H1 (cell line): ENCODE measurements at regions not wholly inside any gene's neighbourhood (a gene's known extent, or its start where the extent isn't known, plus 50 kb on each side); places are given as distances from the start of the nearest gene placed in this dataset.

Experiments used
- CTCF ChIA-PET: fragments of 300-600 bp; sonication (Branson Sonifier 250); formaldehyde crosslinking; loops from one replicate; lab custom pipeline; 2021; ENCODE audit not compliant: partially characterized antibody; lab: Charles Lee
- POLR2A ChIA-PET: fragments of 300-600 bp; sonication (Branson Sonifier 250); formaldehyde crosslinking; loops from one replicate; lab custom pipeline; 2021; ENCODE audit warnings: inconsistent platforms; ENCODE audit not compliant: partially characterized antibody; lab: Charles Lee
- DNase-seq, 2 experiments: peaks; one replicate each; pipeline versions ENCODE4 v3.0.0 to v3.0.0-alpha.2; 2010 to 2022; ENCODE audit warnings: low spot score in 2 of 2, low read depth in 1 of 2, mixed read lengths in 1 of 2
- FAIRE-seq: peaks from 2 replicates; lab custom pipeline; 2011; peaks lifted over from hg19 to GRCh38; lab: Jason Lieb, UNC
- H2AFZ ChIP-seq: 2 replicates; pipeline ENCODE4 v1.8.1; 2012; ENCODE audit warnings: low read length, inconsistent platforms
- H2AK5ac ChIP-seq: 2 replicates; pipeline ENCODE4 v1.6.1; 2013; ENCODE audit warnings: low read depth, low read length
- H2BK120ac ChIP-seq: replicated peaks from 2 replicates; pipeline ENCODE3; 2013; ENCODE audit warnings: low read depth, low read length, inconsistent platforms
- H2BK12ac ChIP-seq: 2 replicates; pipeline ENCODE4 v1.6.1; 2013; ENCODE audit warnings: low read depth, low read length
- H2BK15ac ChIP-seq: 2 replicates; pipeline ENCODE4 v1.6.1; 2013; ENCODE audit warnings: low read length
- H2BK20ac ChIP-seq: 2 replicates; pipeline ENCODE4 v1.6.1; 2013; ENCODE audit warnings: low read length
- H2BK5ac ChIP-seq: 2 replicates; pipeline ENCODE4 v1.6.1; 2013; ENCODE audit warnings: low read depth, low read length
- H3K14ac ChIP-seq: 2 replicates; pipeline ENCODE4 v1.6.1; 2013; ENCODE audit warnings: inconsistent platforms; ENCODE audit not compliant: insufficient read length
- H3K18ac ChIP-seq: 2 replicates; pipeline ENCODE4 v1.6.1; 2013; ENCODE audit warnings: low read length; ENCODE audit errors: extremely low read depth
- H3K23ac ChIP-seq: 2 replicates; pipeline ENCODE4 v1.6.1; 2013; ENCODE audit warnings: inconsistent platforms; ENCODE audit not compliant: insufficient read length
- H3K23me2 ChIP-seq: 2 replicates; pipeline ENCODE4 v1.6.1; 2013; ENCODE audit warnings: low read depth, low read length
- H3K27ac ChIP-seq: 2 replicates; pipeline ENCODE4 v1.6.1; 2011; ENCODE audit warnings: low read depth, low read length, inconsistent platforms
- H3K27me3 ChIP-seq, 4 experiments: replicated peaks in 1 of 4; 1 replicate in 1 of 4; 2 replicates in 3 of 4; pipeline versions ENCODE4 v1.6.1 to v1.8.1; 2011 to 2013; ENCODE audit warnings: low read length in 3 of 4, mild to moderate bottlenecking in 3 of 4, inconsistent platforms in 2 of 4, mixed read lengths in 2 of 4, moderate library complexity in 1 of 4; ENCODE audit not compliant: control insufficient read depth in 3 of 4, insufficient read depth in 3 of 4; ENCODE audit errors: extremely low read depth in 1 of 4
- H3K36me3 ChIP-seq, 4 experiments: 2 replicates each; pipeline versions ENCODE4 v1.6.1 to v1.8.1; 2011 to 2013; ENCODE audit warnings: mild to moderate bottlenecking in 4 of 4, low read length in 3 of 4, moderate library complexity in 2 of 4, control low read depth in 1 of 4, inconsistent platforms in 1 of 4; ENCODE audit not compliant: insufficient read depth in 4 of 4, control insufficient read depth in 2 of 4
- H3K4ac ChIP-seq: replicated peaks from 2 replicates; pipeline ENCODE3; 2013; ENCODE audit warnings: low read length, low read depth, mixed read lengths, inconsistent platforms; ENCODE audit not compliant: insufficient read length
- H3K4me1 ChIP-seq, 4 experiments: replicated peaks in 1 of 4; 1 replicate in 1 of 4; 2 replicates in 3 of 4; pipeline versions ENCODE4 v1.6.1 to v1.8.1; 2011 to 2013; ENCODE audit warnings: low read length in 3 of 4, inconsistent platforms in 2 of 4, mixed read lengths in 1 of 4; ENCODE audit not compliant: insufficient read depth in 4 of 4, control insufficient read depth in 3 of 4
- H3K4me2 ChIP-seq, 2 experiments: 2 replicates each; pipeline versions ENCODE4 v1.6.1 to v1.8.1; 2011 to 2013; ENCODE audit warnings: low read depth in 2 of 2, low read length in 2 of 2, control low read depth in 1 of 2, inconsistent platforms in 1 of 2, mild to moderate bottlenecking in 1 of 2; ENCODE audit not compliant: insufficient read depth in 1 of 2
- H3K4me3 ChIP-seq, 4 experiments: fragments of 200-600, 300-600 bp in 1 of 4; sonication (generic), shearing (Covaris generic), sonication (Bioruptor Twin) in 1 of 4; 2 replicates each; pipeline versions ENCODE4 v1.5.1 to v1.8.1; 2011 to 2016; ENCODE audit warnings: low read length in 4 of 4, low read depth in 3 of 4, control low read depth in 2 of 4, inconsistent platforms in 2 of 4, mild to moderate bottlenecking in 2 of 4, mixed read lengths in 1 of 4, moderate library complexity in 1 of 4; ENCODE audit not compliant: insufficient read depth in 2 of 4; ENCODE audit errors: extremely low read depth in 1 of 4
- H3K56ac ChIP-seq: replicated peaks from 2 replicates; pipeline ENCODE3; 2013; ENCODE audit warnings: low read depth, mild to moderate bottlenecking, mixed read lengths, low read length, inconsistent platforms; ENCODE audit not compliant: insufficient read length
- H3K79me1 ChIP-seq: 2 replicates; pipeline ENCODE4 v1.6.1; 2013; ENCODE audit warnings: low read depth, low read length, control low read depth
- H3K79me2 ChIP-seq, 2 experiments: 2 replicates each; pipeline versions ENCODE4 v1.6.1 to v1.8.1; 2012 to 2013; ENCODE audit warnings: low read length in 2 of 2, mild to moderate bottlenecking in 2 of 2, inconsistent platforms in 1 of 2; ENCODE audit not compliant: insufficient read depth in 2 of 2, control insufficient read depth in 1 of 2
- H3K9ac ChIP-seq, 4 experiments: replicated peaks in 1 of 4; 1 replicate in 1 of 4; 2 replicates in 3 of 4; pipeline versions ENCODE4 v1.6.1 to v1.8.1; 2011 to 2013; ENCODE audit warnings: low read depth in 3 of 4, low read length in 3 of 4, control low read depth in 2 of 4, mild to moderate bottlenecking in 2 of 4, moderate library complexity in 2 of 4, inconsistent platforms in 1 of 4; ENCODE audit errors: extremely low read depth in 1 of 4
- H3K9me3 ChIP-seq, 2 experiments: 2 replicates each; pipeline versions ENCODE4 v1.6.1 to v1.8.1; 2012 to 2013; ENCODE audit warnings: mild to moderate bottlenecking in 2 of 2, moderate library complexity in 2 of 2, control low read depth in 1 of 2, inconsistent platforms in 1 of 2, low read depth in 1 of 2, low read length in 1 of 2, mixed read lengths in 1 of 2; ENCODE audit not compliant: insufficient read depth in 2 of 2
- H4K20me1 ChIP-seq, 2 experiments: replicated peaks in 1 of 2; 2 replicates each; pipeline versions ENCODE3 to v1.8.1; 2011 to 2013; ENCODE audit warnings: inconsistent platforms in 2 of 2, low read length in 2 of 2, mild to moderate bottlenecking in 1 of 2; ENCODE audit not compliant: insufficient read depth in 2 of 2, control insufficient read depth in 1 of 2
- H4K5ac ChIP-seq: 2 replicates; pipeline ENCODE4 v1.6.1; 2013; ENCODE audit warnings: low read length, low read depth, mixed read lengths, inconsistent platforms; ENCODE audit not compliant: insufficient read length
- H4K8ac ChIP-seq: 2 replicates; pipeline ENCODE4 v1.8.0; 2013; ENCODE audit warnings: mild to moderate bottlenecking, moderate library complexity, low read length, inconsistent platforms; ENCODE audit not compliant: insufficient read depth; ENCODE audit errors: extremely low read depth
- H4K91ac ChIP-seq: replicated peaks from 2 replicates; pipeline ENCODE3; 2013; ENCODE audit warnings: low read length, mixed read lengths, inconsistent platforms; ENCODE audit not compliant: insufficient read length
- ATF2 ChIP-seq: IDR thresholded peaks from 2 replicates; pipeline ENCODE4 v1.6.1; 2012; ENCODE audit warnings: low read length, inconsistent platforms
- CEBPB ChIP-seq: IDR thresholded peaks from 2 replicates; pipeline ENCODE4 v1.6.1; 2012; ENCODE audit warnings: low read depth, low read length
- CHD1 ChIP-seq: IDR thresholded peaks from 2 replicates; pipeline ENCODE4 v1.6.1; 2012; ENCODE audit warnings: low read depth, low read length, improper control_type of control experiment
- HDAC2 ChIP-seq, 2 experiments: fragments of 300-600 bp in 1 of 2; sonication (generic) in 1 of 2; IDR thresholded peaks; 2 replicates each; pipeline ENCODE4 v1.6.1; 2011 to 2012; ENCODE audit warnings: low read depth in 2 of 2, low read length in 2 of 2, mild to moderate bottlenecking in 2 of 2, moderate library complexity in 2 of 2, borderline replicate concordance in 1 of 2, inconsistent platforms in 1 of 2
- KDM5A ChIP-seq: fragments of 200-600 bp; IDR thresholded peaks from 2 replicates; pipeline ENCODE4 v1.7.1; 2012; ENCODE audit warnings: mild to moderate bottlenecking, low read length, inconsistent platforms, mixed read lengths
- RFX5 ChIP-seq: IDR thresholded peaks from 2 replicates; pipeline ENCODE4 v1.6.1; 2011; ENCODE audit warnings: low read depth, low read length, improper control_type of control experiment, borderline replicate concordance
- SAP30 ChIP-seq: fragments of 300-600 bp; sonication (generic); IDR thresholded peaks from 2 replicates; pipeline ENCODE4 v1.7.1; 2012; ENCODE audit warnings: low read length, moderate library complexity, mild to moderate bottlenecking, inconsistent platforms; ENCODE audit not compliant: insufficient read depth, insufficient replicate concordance
- SIRT6 ChIP-seq: IDR thresholded peaks from one replicate; pipeline ENCODE4 v1.7.1; 2012; ENCODE audit warnings: low read length, inconsistent platforms
- USF2 ChIP-seq: IDR thresholded peaks from 2 replicates; pipeline ENCODE4 v1.6.1; 2011; ENCODE audit warnings: low read length, improper control_type of control experiment
- WGBS, 2 experiments: shearing (Covaris generic) in 1 of 2; methylation state at CpG; one replicate each; pipeline versions ENCODE4 v1.1.6 to v1.1.7; 2013 to 2015; ENCODE audit warnings: low lambda C conversion rate in 2 of 2, mixed read lengths in 2 of 2, inconsistent platforms in 1 of 2, low coverage in 1 of 2, missing lambda C conversion rate in 1 of 2; ENCODE audit not compliant: insufficient replicate concordance in 2 of 2, insufficient coverage in 1 of 2, insufficient read length in 1 of 2; ENCODE audit errors: extremely low coverage in 1 of 2, missing lambda C conversion rate in 1 of 2; 5-methylcytosine and 5-hydroxymethylcytosine counted together

- H2BK20ac ChIP-seq, result no peak overlapping the region
- TF ChIP-seq RFX5 (no peak), KDM5A (no peak), ATF2 (no peak), HDAC2 (IDR thresholded peaks at IDR 0.05; ENCODE audit: borderline replicate concordance in 1 of 2, low read depth in 2 of 2, low read length in 2 of 2) (no peak), SIRT6 (no peak), CHD1 (no peak), CEBPB (no peak), USF2 (no peak), SAP30 (no peak)
Observed at GRCh38 chr1:5503556-5504363, 488.5 kb downstream of the NPHP4 start.

More at GRCh38 chr1:5503556-5504363, 488.5 kb downstream of the NPHP4 start:
- H2BK15ac ChIP-seq, result no peak overlapping the region
- H3K4me2 ChIP-seq, result no peak overlapping the region
- WGBS, 2 experiments, result 88% methylated on average over 9 of the region's 9 CpGs; no CpG with 5 or more reads in 1 of the 2 experiments
- ChIA-PET CTCF (interaction anchor here (0.9 to 4.4 kb wide), 13 partner anchors 9 to 323 kb away, joined by 3 to 12 read pairs (median 4); no protein-coding TSS in a partner anchor), POLR2A (no interaction called here)
- no peak overlapping the region for H4K5ac ChIP-seq
- no peak overlapping the region for H2BK12ac ChIP-seq
- no peak overlapping the region for H3K27ac ChIP-seq
- H4K20me1 ChIP-seq, result no peaks in the 10 kb centered on the region
- H3K36me3 ChIP-seq, result no peaks in the 10 kb centered on the region
- FAIRE-seq, result no peak
- H2BK5ac ChIP-seq, result no peak overlapping the region
- H3K9ac ChIP-seq, result no peak overlapping the region
- no peak overlapping the region for H2AFZ ChIP-seq
- no peak overlapping the region for H3K14ac ChIP-seq
- no peaks in the 10 kb centered on the region; a peak in 2 of 7 replicates for H3K27me3 ChIP-seq
- H3K4me3 ChIP-seq, result no peak overlapping the region
- no peak overlapping the region for H4K8ac ChIP-seq
- no peak overlapping the region for H3K23ac ChIP-seq
- DNase-seq, result no peak
- no peak overlapping the region for H2BK120ac ChIP-seq
- H3K79me2 ChIP-seq, result no peaks in the 10 kb centered on the region
- no peaks in the 10 kb centered on the region; a peak in 2 of 7 replicates for H3K4me1 ChIP-seq
- H4K91ac ChIP-seq, result no peak overlapping the region
- no peaks in the 10 kb centered on the region for H3K23me2 ChIP-seq
- no peak overlapping the region for H3K56ac ChIP-seq
- H3K18ac ChIP-seq, result no peak overlapping the region
- H3K4ac ChIP-seq, result no peak overlapping the region
- H3K79me1 ChIP-seq, result no peaks in the 10 kb centered on the region
- H3K9me3 ChIP-seq, result no peaks in the 10 kb centered on the region
- H2AK5ac ChIP-seq, result no peak overlapping the region
